ENCODE measurements at regions not wholly inside any gene's neighbourhood (a gene's known extent, or its start where the extent isn't known, plus 50 kb on each side); places are given as distances from the start of the nearest gene placed in this dataset.

GRCh38 chr12:97907504-97907903 lies 444.9 kb downstream of the RMST start:
- TF ChIP-seq, protein P1, sequence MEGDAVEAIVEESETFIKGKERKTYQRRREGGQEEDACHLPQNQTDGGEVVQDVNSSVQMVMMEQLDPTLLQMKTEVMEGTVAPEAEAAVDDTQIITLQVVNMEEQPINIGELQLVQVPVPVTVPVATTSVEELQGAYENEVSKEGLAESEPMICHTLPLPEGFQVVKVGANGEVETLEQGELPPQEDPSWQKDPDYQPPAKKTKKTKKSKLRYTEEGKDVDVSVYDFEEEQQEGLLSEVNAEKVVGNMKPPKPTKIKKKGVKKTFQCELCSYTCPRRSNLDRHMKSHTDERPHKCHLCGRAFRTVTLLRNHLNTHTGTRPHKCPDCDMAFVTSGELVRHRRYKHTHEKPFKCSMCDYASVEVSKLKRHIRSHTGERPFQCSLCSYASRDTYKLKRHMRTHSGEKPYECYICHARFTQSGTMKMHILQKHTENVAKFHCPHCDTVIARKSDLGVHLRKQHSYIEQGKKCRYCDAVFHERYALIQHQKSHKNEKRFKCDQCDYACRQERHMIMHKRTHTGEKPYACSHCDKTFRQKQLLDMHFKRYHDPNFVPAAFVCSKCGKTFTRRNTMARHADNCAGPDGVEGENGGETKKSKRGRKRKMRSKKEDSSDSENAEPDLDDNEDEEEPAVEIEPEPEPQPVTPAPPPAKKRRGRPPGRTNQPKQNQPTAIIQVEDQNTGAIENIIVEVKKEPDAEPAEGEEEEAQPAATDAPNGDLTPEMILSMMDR (conservative IDR thresholded peaks at IDR 0.05 in 1 of 2, IDR thresholded peaks at IDR 0.05 in 1 of 2; ENCODE audit: extremely low read depth in 1 of 2, insufficient read depth in 1 of 2, low read depth in 1 of 2, low read length in 2 of 2) = no peak
- TF ChIP-seq EZH2 (IDR thresholded peaks at IDR 0.05; ENCODE audit: borderline replicate concordance, low read length) = no peak
